ENCODE measurements at regions not wholly inside any gene's neighbourhood (a gene's known extent, or its start where the extent isn't known, plus 50 kb on each side); places are given as distances from the start of the nearest gene placed in this dataset.
"Not testable (repeated sequence)": the region's sequence is repeated elsewhere in the genome, so short reads cannot be mapped to it uniquely, and the experiment has no call there.

GRCh38 chr13:87234981-87235380 lies 436.2 kb upstream of the SLITRK5 start:
- in situ Hi-C loops (cut with MboI; ENCODE audit: low sequenced_read_pairs, unreplicated experiment): no loop called here
- no peak for DNase-seq (ENCODE audit: low spot score)
- no peak for TF ChIP-seq CTCF (IDR thresholded peaks at IDR 0.05; ENCODE audit: borderline replicate concordance, control extremely low read depth, extremely low read depth, insufficient read depth, missing control alignments)

- no peak for DNase-seq (ENCODE audit: low spot score)
- no peak for TF ChIP-seq CTCF (IDR thresholded peaks at IDR 0.05; ENCODE audit: borderline replicate concordance, control extremely low read depth, extremely low read depth, insufficient read depth, missing control alignments)
- in situ Hi-C loops (cut with MboI; ENCODE audit: low sequenced_read_pairs, unreplicated experiment): no loop called here
Measured at GRCh38 chr13:87235621-87236020, 435.6 kb upstream of the SLITRK5 start.

GRCh38 chr13:87244256-87244890 lies 426.8 kb upstream of the SLITRK5 start:
- TF ChIP-seq CTCF (IDR thresholded peaks at IDR 0.05; ENCODE audit: borderline replicate concordance, control extremely low read depth, extremely low read depth, insufficient read depth, missing control alignments): no peak
- in situ Hi-C loops (cut with MboI; ENCODE audit: low sequenced_read_pairs, unreplicated experiment): no loop called here
- no peak for DNase-seq (ENCODE audit: low spot score)

- in situ Hi-C loops (cut with MboI; ENCODE audit: low sequenced_read_pairs, unreplicated experiment); DNase-seq (ENCODE audit: low spot score): not testable (repeated sequence)
Measured at GRCh38 chr13:87249847-87250246, 421.3 kb upstream of the SLITRK5 start.

GRCh38 chr13:87255394-87255793 lies 415.8 kb upstream of the SLITRK5 start:
- in situ Hi-C loops (cut with MboI; ENCODE audit: low sequenced_read_pairs, unreplicated experiment): no loop called here
- TF ChIP-seq CTCF (IDR thresholded peaks at IDR 0.05; ENCODE audit: borderline replicate concordance, control extremely low read depth, extremely low read depth, insufficient read depth, missing control alignments): no peak
- no peak for DNase-seq (ENCODE audit: low spot score)

GRCh38 chr13:87259479-87260083 lies 411.6 kb upstream of the SLITRK5 start:
- no peak for DNase-seq (ENCODE audit: low spot score)
- no peak for TF ChIP-seq CTCF (IDR thresholded peaks at IDR 0.05; ENCODE audit: borderline replicate concordance, control extremely low read depth, extremely low read depth, insufficient read depth, missing control alignments)
- in situ Hi-C loops (cut with MboI; ENCODE audit: low sequenced_read_pairs, unreplicated experiment): no loop called here

- in situ Hi-C loops (cut with MboI; ENCODE audit: low sequenced_read_pairs, unreplicated experiment): no loop called here
- peak; percentile 53 for TF ChIP-seq CTCF (IDR thresholded peaks at IDR 0.05; ENCODE audit: borderline replicate concordance, control extremely low read depth, extremely low read depth, insufficient read depth, missing control alignments)
- DNase-seq (ENCODE audit: low spot score): peak; percentile 18
Measured at GRCh38 chr13:87274209-87274819, 396.9 kb upstream of the SLITRK5 start.

All from GM13976 (cell line).